Transverse colon (tissue), 4 donors: ENCODE measurements at regions not wholly inside any gene's neighbourhood (a gene's known extent, or its start where the extent isn't known, plus 50 kb on each side); places are given as distances from the start of the nearest gene placed in this dataset.

Experiments used
- DNase-seq: peaks from one replicate; pipeline ENCODE4 v3.0.0-alpha.2; 2019
- H3K27ac ChIP-seq, 4 donors: fragments of 200-600 bp; sonication (generic); 2 replicates each; pipeline ENCODE4 v1.5.1; 2016 to 2018; ENCODE audit warnings: inconsistent platforms in 4 of 4
- H3K27me3 ChIP-seq: fragments of 200-600 bp; sonication (generic); 2 replicates; pipeline ENCODE4 v1.5.1; 2017; ENCODE audit warnings: inconsistent platforms
- H3K36me3 ChIP-seq, 4 donors: fragments of 200-600 bp; sonication (generic); 2 replicates each; pipeline ENCODE4 v1.5.1; 2017 to 2019; ENCODE audit warnings: inconsistent platforms in 4 of 4
- H3K4me1 ChIP-seq, 4 donors: fragments of 200-600 bp; sonication (generic); 2 replicates each; pipeline ENCODE4 v1.5.1; 2017 to 2020; ENCODE audit warnings: inconsistent platforms in 4 of 4
- H3K4me3 ChIP-seq, 4 donors: fragments of 200-600 bp; sonication (generic); 1 replicate in 1 of 4; 2 replicates in 3 of 4; pipeline versions ENCODE4 v1.5.1 to v1.6.1; 2017 to 2019; ENCODE audit warnings: inconsistent platforms in 4 of 4
- H3K9me3 ChIP-seq, 2 donors: fragments of 200-600 bp; sonication (generic); 2 replicates each; pipeline ENCODE4 v1.5.1; 2017 to 2019; ENCODE audit warnings: inconsistent platforms in 2 of 2
- EP300 ChIP-seq: sonication (generic); formaldehyde crosslinking; IDR thresholded peaks from one replicate; pipeline ENCODE4 v1.6.1; 2017; ENCODE audit warnings: antibody characterized with exemption, low read depth
- POLR2A ChIP-seq: fragments of 450-650 bp; IDR thresholded peaks from one replicate; pipeline ENCODE4 v1.6.1; 2016; ENCODE audit warnings: antibody characterized with exemption, mild to moderate bottlenecking, moderate library complexity
- POLR2AphosphoS5 ChIP-seq, 3 donors: sonication (generic); formaldehyde crosslinking; IDR thresholded peaks; one replicate each; pipeline ENCODE4 v1.6.1; 2016; ENCODE audit warnings: antibody characterized with exemption in 3 of 3
- WGBS, 2 donors: methylation state at CpG; one replicate each; pipeline ENCODE4 v1.1.5; 2018; ENCODE audit warnings: low coverage in 1 of 2; 5-methylcytosine and 5-hydroxymethylcytosine counted together
- in situ Hi-C, 4 donors: fragments of 200-750 bp; cut with MboI; loops; one replicate each; pipeline versions ENCODE4 v1.15.0 to v1.15.1; 2017; ENCODE audit warnings: low sequenced_read_pairs in 3 of 4, low pct_ligation_motif_present in 1 of 4, low pct_unique_long_range_greater_than_20kb in 1 of 4
- intact Hi-C: fragments of 100-400 bp; cut with DNase I; formaldehyde crosslinking; loops from one replicate; pipeline ENCODE4 v1.15.1; 2023; ENCODE audit warnings: low total_unique reads
- TF ChIP-seq, protein P1 (sequence below), 5 experiments: fragments of 200-600 bp in 3 of 5; fragments of 450-650 bp in 2 of 5; sonication (generic) in 3 of 5; IDR thresholded peaks; 1 replicate in 2 of 5; 2 replicates in 3 of 5; pipeline ENCODE4 v1.5.1; 2016 to 2017; ENCODE audit warnings: antibody characterized with exemption in 5 of 5, inconsistent platforms in 3 of 5, mild to moderate bottlenecking in 2 of 5, moderate library complexity in 1 of 5

DNA sequence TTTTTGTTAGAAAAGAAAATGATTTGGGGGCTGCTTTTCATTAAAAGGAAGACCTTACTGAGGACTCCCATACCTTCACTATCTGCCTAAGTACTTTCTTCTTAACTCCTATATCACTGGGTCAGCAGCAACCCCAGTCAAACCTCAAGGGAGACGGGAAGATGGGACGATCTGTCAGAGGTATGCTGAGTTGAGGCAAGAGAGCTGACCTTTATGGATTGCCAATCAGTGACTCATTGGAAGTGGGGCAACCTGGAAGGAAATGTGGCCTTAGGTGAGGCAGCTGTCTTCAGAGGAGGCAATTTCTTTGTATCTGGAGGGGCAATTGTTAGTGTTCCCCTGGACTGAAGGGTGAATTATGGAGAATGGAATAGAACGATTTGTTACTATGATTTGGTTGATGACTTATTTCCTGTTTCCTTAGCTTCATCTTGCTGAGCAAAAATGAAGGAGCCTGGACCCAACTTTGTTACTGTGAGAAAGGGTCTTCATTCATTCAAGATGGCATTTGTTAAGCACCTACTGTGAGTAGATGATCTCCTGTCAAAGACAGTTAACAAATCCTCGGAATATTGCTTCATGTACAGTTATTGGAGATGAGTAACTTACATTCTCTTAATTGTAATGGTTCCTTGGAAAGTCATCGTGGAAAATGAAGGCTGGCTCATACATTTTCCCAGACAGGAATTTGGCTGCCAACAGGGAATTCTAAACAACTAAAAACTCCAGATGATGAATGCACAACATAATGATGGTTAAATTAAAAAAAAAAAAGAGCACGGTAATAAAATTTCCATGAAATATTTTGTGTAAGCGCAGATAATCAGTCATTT, 134.7 kb upstream of the KCNJ15 start:
- no peaks in the 10 kb centered on the region for H3K4me1 ChIP-seq
- no peak overlapping the region for H3K27ac ChIP-seq
- intact Hi-C loops: no loop called here
- no peak for DNase-seq
- H3K4me3 ChIP-seq: no peak overlapping the region
- no peak for TF ChIP-seq POLR2A
- TF ChIP-seq, protein P1, sequence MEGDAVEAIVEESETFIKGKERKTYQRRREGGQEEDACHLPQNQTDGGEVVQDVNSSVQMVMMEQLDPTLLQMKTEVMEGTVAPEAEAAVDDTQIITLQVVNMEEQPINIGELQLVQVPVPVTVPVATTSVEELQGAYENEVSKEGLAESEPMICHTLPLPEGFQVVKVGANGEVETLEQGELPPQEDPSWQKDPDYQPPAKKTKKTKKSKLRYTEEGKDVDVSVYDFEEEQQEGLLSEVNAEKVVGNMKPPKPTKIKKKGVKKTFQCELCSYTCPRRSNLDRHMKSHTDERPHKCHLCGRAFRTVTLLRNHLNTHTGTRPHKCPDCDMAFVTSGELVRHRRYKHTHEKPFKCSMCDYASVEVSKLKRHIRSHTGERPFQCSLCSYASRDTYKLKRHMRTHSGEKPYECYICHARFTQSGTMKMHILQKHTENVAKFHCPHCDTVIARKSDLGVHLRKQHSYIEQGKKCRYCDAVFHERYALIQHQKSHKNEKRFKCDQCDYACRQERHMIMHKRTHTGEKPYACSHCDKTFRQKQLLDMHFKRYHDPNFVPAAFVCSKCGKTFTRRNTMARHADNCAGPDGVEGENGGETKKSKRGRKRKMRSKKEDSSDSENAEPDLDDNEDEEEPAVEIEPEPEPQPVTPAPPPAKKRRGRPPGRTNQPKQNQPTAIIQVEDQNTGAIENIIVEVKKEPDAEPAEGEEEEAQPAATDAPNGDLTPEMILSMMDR (IDR thresholded peaks at IDR 0.05): no peak
- no peak for TF ChIP-seq EP300
- no peak for TF ChIP-seq POLR2AphosphoS5 (IDR thresholded peaks at IDR 0.05)
- WGBS, 2 donors: 70 to 72% methylated on average over 7 of the region's 7 CpGs
- H3K27me3 ChIP-seq: peaks cover 13% of the 10 kb centered on the region
- in situ Hi-C loops: no loop called here
- no peaks in the 10 kb centered on the region for H3K36me3 ChIP-seq
- no peaks in the 10 kb centered on the region for H3K9me3 ChIP-seq

DNA sequence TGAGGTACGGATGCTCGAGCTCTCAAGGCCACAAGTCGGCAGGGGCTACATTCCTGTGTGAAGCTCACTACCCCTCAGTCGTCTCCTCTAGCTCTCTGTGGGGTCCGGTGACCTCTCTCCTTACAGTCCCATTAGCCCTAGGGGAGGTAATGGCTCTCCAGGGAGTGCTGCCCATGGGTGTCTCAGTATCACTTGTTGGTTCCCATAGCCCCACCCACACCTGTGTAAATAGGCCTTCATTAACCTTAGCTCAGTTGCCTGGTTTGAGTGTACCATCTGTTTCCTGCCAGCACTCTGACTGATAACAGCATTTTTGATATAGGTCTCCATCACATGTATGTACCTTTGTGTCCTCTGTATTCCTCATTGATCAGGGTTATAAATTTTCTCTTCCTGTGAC, 133.2 kb upstream of the KCNJ15 start:
- H3K36me3 ChIP-seq: no peaks in the 10 kb centered on the region
- TF ChIP-seq, protein P1 (IDR thresholded peaks at IDR 0.05): no peak
- no peak for TF ChIP-seq POLR2A
- TF ChIP-seq EP300: no peak
- TF ChIP-seq POLR2AphosphoS5 (IDR thresholded peaks at IDR 0.05): no peak
- no peaks in the 10 kb centered on the region for H3K4me1 ChIP-seq
- H3K4me3 ChIP-seq: no peak overlapping the region
- in situ Hi-C loops (no loop called here), intact Hi-C loops (no loop called here)
- H3K27me3 ChIP-seq: peaks cover 13% of the 10 kb centered on the region
- H3K27ac ChIP-seq: no peak overlapping the region
- WGBS, 2 donors: 83% methylated on average over 5 of the region's 5 CpGs; no CpG with 5 or more reads in 1 of the 2 donors
- DNase-seq: no peak
- H3K9me3 ChIP-seq: no peaks in the 10 kb centered on the region

DNA sequence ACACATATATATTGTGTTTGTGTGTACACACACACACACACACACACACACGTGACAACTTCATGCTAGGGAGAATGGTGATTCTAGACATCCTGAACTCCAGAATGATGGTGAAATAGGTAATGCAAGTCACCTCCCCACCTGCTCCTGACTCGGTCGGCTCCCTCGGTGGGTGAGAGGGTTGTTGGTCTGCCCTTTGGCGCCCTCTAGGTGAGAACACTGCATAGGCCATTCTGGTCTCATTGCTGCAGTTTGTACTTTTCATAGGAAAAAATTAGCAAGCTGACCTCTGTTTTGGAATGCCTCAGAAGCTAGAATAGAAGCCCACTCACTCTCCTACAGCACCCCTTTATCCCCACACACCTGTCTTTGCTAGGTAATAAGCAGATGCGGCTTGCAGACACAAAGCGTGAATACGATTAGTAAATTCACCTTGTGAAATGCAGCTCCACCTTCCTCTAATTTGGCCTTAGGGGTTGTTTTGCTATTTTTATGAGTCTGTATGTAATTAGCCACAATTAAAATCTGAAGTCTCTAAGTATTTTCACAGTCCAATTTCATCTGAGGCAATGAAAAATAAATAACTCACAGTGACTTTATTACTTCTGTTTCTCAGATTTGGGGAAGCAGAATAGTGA, 130.0 kb upstream of the KCNJ15 start:
- Histone ChIP-seq H3K36me3 (no peaks in the 10 kb centered on the region), H3K4me3 (no peak overlapping the region), H3K27me3 (peaks cover 34% of the 10 kb centered on the region), H3K4me1 (no peaks in the 10 kb centered on the region), H3K27ac (no peak overlapping the region), H3K9me3 (no peaks in the 10 kb centered on the region)
- 29 to 69% methylated on average over 4 to 8 of the region's 8 CpGs for WGBS, 2 donors
- TF ChIP-seq EP300 (no peak), POLR2A (no peak), POLR2AphosphoS5 (IDR thresholded peaks at IDR 0.05) (no peak)
- TF ChIP-seq, protein P1 (IDR thresholded peaks at IDR 0.05): peak; percentile 50 to 68 (median 57)
- peak; percentile 45 for DNase-seq
- intact Hi-C loops: no loop called here
- in situ Hi-C loops: loop anchor here in 3 of 4 donors (25.0 kb wide), 1 partner anchor 414 kb away; no protein-coding TSS in a partner anchor

DNA sequence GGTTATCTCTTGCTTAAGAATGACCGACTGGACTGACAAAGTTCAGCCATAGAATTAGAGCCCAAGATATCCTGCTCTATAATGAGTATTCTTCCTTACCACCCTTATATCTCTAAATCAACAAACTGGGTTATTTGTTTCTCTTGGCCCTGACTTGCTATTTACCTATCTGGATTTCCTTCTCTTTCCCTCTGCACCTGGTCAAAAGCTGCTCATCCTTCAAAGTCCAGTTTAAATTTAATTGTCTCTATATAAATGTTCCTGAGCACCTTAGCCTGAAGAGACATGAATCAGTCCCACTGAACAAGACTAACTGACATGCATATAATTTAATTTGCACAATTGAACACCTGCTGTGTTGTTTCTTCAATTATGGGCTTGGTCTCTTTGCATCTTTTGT, 127.1 kb upstream of the KCNJ15 start:
- Histone ChIP-seq H3K4me1 (no peaks in the 10 kb centered on the region), H3K27me3 (peaks cover 43% of the 10 kb centered on the region), H3K27ac (no peak overlapping the region), H3K9me3 (no peaks in the 10 kb centered on the region), H3K4me3 (no peak overlapping the region), H3K36me3 (no peaks in the 10 kb centered on the region)
- TF ChIP-seq, protein P1 (IDR thresholded peaks at IDR 0.05): no peak
- TF ChIP-seq EP300 (no peak), POLR2A (no peak), POLR2AphosphoS5 (IDR thresholded peaks at IDR 0.05) (no peak)
- intact Hi-C loops (no loop called here), in situ Hi-C loops (loop anchor here in 3 of 4 donors (25.0 kb wide), 1 partner anchor 417 kb away; no protein-coding TSS in a partner anchor)
- DNase-seq: no peak
- WGBS, 2 donors: 50 to 67% methylated on average over 1 of the region's 1 CpG
